Body of pancreas (tissue), 4 donors: ENCODE measurements at regions not wholly inside any gene's neighbourhood (a gene's known extent, or its start where the extent isn't known, plus 50 kb on each side); places are given as distances from the start of the nearest gene placed in this dataset.

Experiments used
- POLR2A ChIP-seq, 3 donors: fragments of 450-650 bp; IDR thresholded peaks; one replicate each; pipeline ENCODE4 v1.6.1; 2016; ENCODE audit warnings: antibody characterized with exemption in 3 of 3, mild to moderate bottlenecking in 2 of 3
- TF ChIP-seq, protein P1 (sequence below), 7 experiments: fragments of 450-650 bp in 4 of 7; fragments of 200-600 bp in 3 of 7; sonication (generic) in 3 of 7; IDR thresholded peaks; one replicate each; pipeline ENCODE4 v1.5.1; 2016 to 2019; ENCODE audit warnings: antibody characterized with exemption in 7 of 7

DNA sequence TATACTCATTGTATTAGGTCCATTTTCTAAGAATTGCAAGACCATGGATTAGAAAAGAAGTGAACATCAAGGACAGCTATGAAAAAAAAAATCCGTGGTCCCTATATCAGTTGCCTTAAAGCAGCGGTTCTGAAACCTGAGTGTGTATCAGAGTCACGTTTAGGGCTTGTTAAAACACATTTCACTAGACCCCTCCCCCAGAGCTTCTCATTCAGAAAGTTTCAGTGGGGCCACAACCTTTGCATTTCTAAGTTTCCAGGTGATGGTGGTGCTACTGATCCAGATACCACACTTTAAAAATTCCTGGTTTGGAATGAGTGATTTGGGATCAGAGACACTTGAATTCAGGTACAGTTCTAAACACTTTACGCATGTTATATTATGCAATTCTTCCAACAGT lies 96.1 kb upstream of the PRMT6 start:
- TF ChIP-seq, protein P1, sequence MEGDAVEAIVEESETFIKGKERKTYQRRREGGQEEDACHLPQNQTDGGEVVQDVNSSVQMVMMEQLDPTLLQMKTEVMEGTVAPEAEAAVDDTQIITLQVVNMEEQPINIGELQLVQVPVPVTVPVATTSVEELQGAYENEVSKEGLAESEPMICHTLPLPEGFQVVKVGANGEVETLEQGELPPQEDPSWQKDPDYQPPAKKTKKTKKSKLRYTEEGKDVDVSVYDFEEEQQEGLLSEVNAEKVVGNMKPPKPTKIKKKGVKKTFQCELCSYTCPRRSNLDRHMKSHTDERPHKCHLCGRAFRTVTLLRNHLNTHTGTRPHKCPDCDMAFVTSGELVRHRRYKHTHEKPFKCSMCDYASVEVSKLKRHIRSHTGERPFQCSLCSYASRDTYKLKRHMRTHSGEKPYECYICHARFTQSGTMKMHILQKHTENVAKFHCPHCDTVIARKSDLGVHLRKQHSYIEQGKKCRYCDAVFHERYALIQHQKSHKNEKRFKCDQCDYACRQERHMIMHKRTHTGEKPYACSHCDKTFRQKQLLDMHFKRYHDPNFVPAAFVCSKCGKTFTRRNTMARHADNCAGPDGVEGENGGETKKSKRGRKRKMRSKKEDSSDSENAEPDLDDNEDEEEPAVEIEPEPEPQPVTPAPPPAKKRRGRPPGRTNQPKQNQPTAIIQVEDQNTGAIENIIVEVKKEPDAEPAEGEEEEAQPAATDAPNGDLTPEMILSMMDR (IDR thresholded peaks at IDR 0.05) = no peak
- no peak for TF ChIP-seq POLR2A (IDR thresholded peaks at IDR 0.05)
